SH-SY5Y (cell line): ENCODE measurements at regions not wholly inside any gene's neighbourhood (a gene's known extent, or its start where the extent isn't known, plus 50 kb on each side); places are given as distances from the start of the nearest gene placed in this dataset.

ENCODE experiments used
- GATA2 ChIP-seq: IDR thresholded peaks from 2 replicates; pipeline ENCODE4 v1.6.1; 2011; ENCODE audit warnings: mild to moderate bottlenecking, low read depth, low read length
- GATA3 ChIP-seq: IDR thresholded peaks from 2 replicates; pipeline ENCODE4 v1.6.1; 2011; ENCODE audit warnings: low read depth, mild to moderate bottlenecking, low read length, moderate library complexity

- no peak for TF ChIP-seq GATA2
- TF ChIP-seq GATA3 = no peak
These were observed 600.1 kb downstream of the IRS1 start for GRCh38 chr2:226199555-226199954.
